IMR-90 (cell line): ENCODE measurements at regions not wholly inside any gene's neighbourhood (a gene's known extent, or its start where the extent isn't known, plus 50 kb on each side); places are given as distances from the start of the nearest gene placed in this dataset.

Experiments
- ATAC-seq: fragments of 200-7000 bp; cut with Tn5 transposase; 2 replicates; pipeline ENCODE4 v1.9.1; 2020; ENCODE audit warnings: low read depth, mild to moderate bottlenecking, moderate library complexity
- BruUV-seq: library from RNA; stranded (reverse); fragments of 400-500 nt; replicated peaks from 2 replicates; lab custom pipeline; 2021; lab: Mats Ljungman, UMichigan
- CTCF ChIA-PET: fragments of 300-600 bp; formaldehyde crosslinking; extraction: SDS; loops from one replicate; lab custom pipeline; 2021; ENCODE audit warnings: antibody characterized with exemption; lab: Yijun Ruan, JAX
- POLR2A ChIA-PET: fragments of 300-600 bp; sonication (Branson Sonifier 250); formaldehyde crosslinking; loops from one replicate; lab custom pipeline; 2022; ENCODE audit warnings: antibody characterized with exemption; ENCODE audit not compliant: unreplicated experiment; lab: Charles Lee
- DNase-seq: peaks from one replicate; pipeline ENCODE4 v3.0.0; 2013
- H2AFZ ChIP-seq: replicated peaks from 2 replicates; pipeline ENCODE3; 2013; ENCODE audit warnings: low read length, mild to moderate bottlenecking; ENCODE audit not compliant: poor library complexity
- H2AK5ac ChIP-seq: 2 replicates; pipeline ENCODE4 v1.6.1; 2013; ENCODE audit warnings: low read depth, low read length, inconsistent platforms
- H2AK9ac ChIP-seq: replicated peaks from 2 replicates; pipeline ENCODE3; 2013; ENCODE audit warnings: mild to moderate bottlenecking, low read depth, low read length, moderate library complexity; ENCODE audit not compliant: poor library complexity
- H2BK120ac ChIP-seq: 2 replicates; pipeline ENCODE4 v1.6.1; 2013; ENCODE audit warnings: low read depth, low read length, inconsistent platforms
- H2BK15ac ChIP-seq: 3 replicates; pipeline ENCODE4 v1.6.1; 2013; ENCODE audit warnings: low read depth, low read length, inconsistent platforms
- H2BK20ac ChIP-seq: 2 replicates; pipeline ENCODE4 v1.6.1; 2013; ENCODE audit warnings: low read depth, mild to moderate bottlenecking, inconsistent platforms, low read length, moderate library complexity
- H2BK5ac ChIP-seq: 2 replicates; pipeline ENCODE4 v1.6.1; 2013; ENCODE audit warnings: mild to moderate bottlenecking, low read depth, low read length, inconsistent platforms; ENCODE audit not compliant: poor library complexity, severe bottlenecking
- H3K14ac ChIP-seq: replicated peaks from 2 replicates; pipeline ENCODE4 v1.6.1; 2013; ENCODE audit warnings: low read depth, low read length, inconsistent platforms
- H3K18ac ChIP-seq: 2 replicates; pipeline ENCODE4 v1.6.1; 2013; ENCODE audit warnings: low read depth, low read length, control low read depth
- H3K23ac ChIP-seq: 2 replicates; pipeline ENCODE4 v1.6.1; 2013; ENCODE audit warnings: low read depth, low read length, inconsistent platforms
- H3K27ac ChIP-seq: 2 replicates; pipeline ENCODE4 v1.5.1; 2013; ENCODE audit warnings: mild to moderate bottlenecking, control low read depth, low read length; ENCODE audit not compliant: insufficient read depth
- H3K27me3 ChIP-seq: 2 replicates; pipeline ENCODE4 v1.6.1; 2013; ENCODE audit warnings: low read length; ENCODE audit not compliant: control insufficient read depth, insufficient read depth
- H3K36me3 ChIP-seq: 2 replicates; pipeline ENCODE4 v1.6.1; 2013; ENCODE audit warnings: low read length, mixed read lengths; ENCODE audit not compliant: control insufficient read depth, insufficient read depth
- H3K4ac ChIP-seq: 2 replicates; pipeline ENCODE4 v1.6.1; 2013; ENCODE audit warnings: low read depth, low read length, inconsistent platforms
- H3K4me1 ChIP-seq: 2 replicates; pipeline ENCODE4 v1.6.1; 2013; ENCODE audit warnings: low read length, mixed read lengths; ENCODE audit not compliant: control insufficient read depth, insufficient read depth
- H3K4me2 ChIP-seq: 2 replicates; pipeline ENCODE4 v1.6.1; 2013; ENCODE audit warnings: low read depth, mild to moderate bottlenecking, control low read depth, low read length, moderate library complexity
- H3K4me3 ChIP-seq: 2 replicates; pipeline ENCODE4 v1.5.1; 2013; ENCODE audit warnings: low read depth, mild to moderate bottlenecking, control low read depth, low read length, moderate library complexity; ENCODE audit not compliant: insufficient read depth
- H3K56ac ChIP-seq: 2 replicates; pipeline ENCODE4 v1.6.1; 2013; ENCODE audit warnings: low read length, inconsistent platforms; ENCODE audit not compliant: insufficient read depth; ENCODE audit errors: extremely low read depth
- H3K79me1 ChIP-seq, 2 experiments: 2 replicates each; pipeline ENCODE4 v1.6.1; 2013; ENCODE audit warnings: low read length in 2 of 2, inconsistent platforms in 1 of 2, low read depth in 1 of 2
- H3K9ac ChIP-seq: 2 replicates; pipeline ENCODE4 v1.6.1; 2013; ENCODE audit warnings: low read depth, low read length, control low read depth
- H3K9me1 ChIP-seq: 2 replicates; pipeline ENCODE4 v1.6.1; 2013; ENCODE audit warnings: low read length, inconsistent platforms; ENCODE audit not compliant: insufficient read depth
- H3K9me3 ChIP-seq: 2 replicates; pipeline ENCODE4 v1.6.1; 2013; ENCODE audit warnings: low read length; ENCODE audit not compliant: control insufficient read depth, insufficient read depth
- H4K20me1 ChIP-seq: 2 replicates; pipeline ENCODE4 v1.6.1; 2013; ENCODE audit warnings: low read length, inconsistent platforms; ENCODE audit not compliant: insufficient read depth
- H4K5ac ChIP-seq: 2 replicates; pipeline ENCODE4 v1.6.1; 2013; ENCODE audit warnings: mild to moderate bottlenecking, low read depth, low read length, control low read depth
- H4K8ac ChIP-seq, 2 experiments: 2 replicates each; pipeline ENCODE4 v1.6.1; 2013; ENCODE audit warnings: low read depth in 2 of 2, low read length in 2 of 2, control low read depth in 1 of 2, inconsistent platforms in 1 of 2
- H4K91ac ChIP-seq: 2 replicates; pipeline ENCODE4 v1.6.1; 2013; ENCODE audit warnings: low read depth, low read length, inconsistent platforms; ENCODE audit not compliant: insufficient read depth
- BHLHE40 ChIP-seq: fragments of 150-350 bp; IDR thresholded peaks from 2 replicates; pipeline ENCODE4 v1.6.1; 2016; ENCODE audit warnings: mild to moderate bottlenecking, low read depth, low read length
- CEBPB ChIP-seq: IDR thresholded peaks from 2 replicates; pipeline ENCODE4 v1.6.1; 2012; ENCODE audit warnings: low read depth, low read length, improper control_type of control experiment
- CHD1 ChIP-seq: IDR thresholded peaks from 2 replicates; pipeline ENCODE4 v1.6.1; 2012; ENCODE audit warnings: low read depth, low read length, improper control_type of control experiment
- CTCF ChIP-seq: conservative IDR thresholded peaks from 2 replicates; pipeline ENCODE4 v1.5.1; 2012; ENCODE audit warnings: mild to moderate bottlenecking, low read depth, low read length, improper control_type of control experiment
- ELK1 ChIP-seq: fragments of 150-350 bp; IDR thresholded peaks from 2 replicates; pipeline ENCODE4 v1.6.1; 2016; ENCODE audit warnings: low read depth, mild to moderate bottlenecking, low read length, moderate library complexity, borderline replicate concordance
- FOS ChIP-seq: fragments of 150-350 bp; IDR thresholded peaks from 2 replicates; pipeline ENCODE4 v1.6.1; 2016; ENCODE audit warnings: low read depth, low read length
- MAFK ChIP-seq: IDR thresholded peaks from 2 replicates; pipeline ENCODE4 v1.6.1; 2012; ENCODE audit warnings: low read depth, low read length, improper control_type of control experiment
- MAZ ChIP-seq: IDR thresholded peaks from 2 replicates; pipeline ENCODE4 v1.6.1; 2012; ENCODE audit warnings: low read depth, mild to moderate bottlenecking, low read length, improper control_type of control experiment, moderate library complexity, borderline replicate concordance
- MXI1 ChIP-seq: IDR thresholded peaks from 2 replicates; pipeline ENCODE4 v1.6.1; 2012; ENCODE audit warnings: low read depth, mild to moderate bottlenecking, low read length, moderate library complexity, borderline replicate concordance
- NFE2L2 ChIP-seq: fragments of 150-350 bp; IDR thresholded peaks from 2 replicates; pipeline ENCODE4 v1.6.1; 2016; ENCODE audit warnings: low read depth, mild to moderate bottlenecking, low read length
- POLR2A ChIP-seq: IDR thresholded peaks from 2 replicates; pipeline ENCODE4 v1.6.1; 2012; ENCODE audit warnings: mild to moderate bottlenecking, low read depth, low read length
- RAD21 ChIP-seq: IDR thresholded peaks from 2 replicates; pipeline ENCODE4 v1.6.1; 2012; ENCODE audit warnings: low read length, improper control_type of control experiment
- RCOR1 ChIP-seq: IDR thresholded peaks from 2 replicates; pipeline ENCODE4 v1.6.1; 2012; ENCODE audit warnings: mild to moderate bottlenecking, low read length, improper control_type of control experiment; ENCODE audit not compliant: insufficient replicate concordance
- RFX5 ChIP-seq: IDR thresholded peaks from 2 replicates; pipeline ENCODE4 v1.8.0; 2012; ENCODE audit warnings: low read depth, mild to moderate bottlenecking, low read length, moderate library complexity
- SMC3 ChIP-seq: fragments of 150-350 bp; IDR thresholded peaks from 2 replicates; pipeline ENCODE4 v1.6.1; 2016; ENCODE audit warnings: low read depth, mild to moderate bottlenecking, antibody characterized with exemption, low read length, moderate library complexity
- USF2 ChIP-seq: fragments of 150-350 bp; IDR thresholded peaks from 2 replicates; pipeline ENCODE4 v1.6.1; 2017; ENCODE audit warnings: mild to moderate bottlenecking, antibody characterized with exemption, low read length, low read depth
- WGBS, 2 experiments: methylation state at CpG; one replicate each; pipeline versions ENCODE4 v1.1.5 to v1.1.7; 2013; ENCODE audit warnings: missing lambda C conversion rate in 2 of 2; ENCODE audit not compliant: insufficient read length in 1 of 2; ENCODE audit errors: extremely low coverage in 2 of 2; 5-methylcytosine and 5-hydroxymethylcytosine counted together
- dilution Hi-C: fragments of 300-500 bp; cut with HindIII; formaldehyde crosslinking; loops from one replicate; pipeline ENCODE4 v1.14.3; 2018; ENCODE audit warnings: low sequenced_read_pairs; ENCODE audit not compliant: unreplicated experiment
- in situ Hi-C: fragments of 300-500 bp; cut with MboI; formaldehyde crosslinking; loops from 3 replicates; pipeline ENCODE4 v1.14.3; 2019; ENCODE audit warnings: low sequenced_read_pairs, inconsistent platforms, mixed read lengths
- intact Hi-C: fragments of 100-400 bp; cut with micrococcal nuclease; formaldehyde crosslinking; loops from 2 replicates; pipeline ENCODE4 v1.10.0; 2022

GRCh38 chr4:4961936-4962335, 57.3 kb downstream of the CYTL1 start:
- H3K36me3 ChIP-seq: no peaks in the 10 kb centered on the region
- H3K56ac ChIP-seq: no peak overlapping the region
- H2AK9ac ChIP-seq: no peak overlapping the region
- no peaks in the 10 kb centered on the region for H3K9me1 ChIP-seq
- CTCF ChIA-PET: no interaction called here
- H3K9me3 ChIP-seq: peaks cover 9% of the 10 kb centered on the region
- no peaks in the 10 kb centered on the region for H3K4me1 ChIP-seq
- no peak overlapping the region for H3K9ac ChIP-seq
- no peaks in the 10 kb centered on the region for H4K20me1 ChIP-seq
- in situ Hi-C loops (no loop called here), dilution Hi-C loops (no loop called here), intact Hi-C loops (no loop called here)
- no peak overlapping the region for H3K18ac ChIP-seq
- H2BK20ac ChIP-seq: no peak overlapping the region
- no peak overlapping the region for H2BK120ac ChIP-seq
- TF ChIP-seq MXI1 (no peak), NFE2L2 (no peak), BHLHE40 (no peak), CHD1 (no peak), FOS (no peak), ELK1 (no peak), CTCF (no peak), SMC3 (no peak), RFX5 (no peak), USF2 (no peak), CEBPB (no peak), RCOR1 (no peak), MAZ (no peak), RAD21 (no peak), POLR2A (no peak), MAFK (no peak)
- H4K91ac ChIP-seq: no peak overlapping the region
- H2BK5ac ChIP-seq: no peak overlapping the region
- WGBS, 2 experiments: no CpG with 5 or more reads among the region's 1 CpG
- no peak overlapping the region for H2AFZ ChIP-seq
- H3K4me3 ChIP-seq: no peak overlapping the region
- no TSS peak for BruUV-seq
- no peak overlapping the region for H2BK15ac ChIP-seq
- no peak for DNase-seq
- H3K27me3 ChIP-seq: no peaks in the 10 kb centered on the region; the same call in 1 of the 2 replicates
- H4K8ac ChIP-seq: no peak overlapping the region
- H4K5ac ChIP-seq: no peak overlapping the region
- ATAC-seq: no peak
- H3K27ac ChIP-seq: no peak overlapping the region
- H3K4ac ChIP-seq: no peak overlapping the region
- no peak overlapping the region for H2AK5ac ChIP-seq
- H3K23ac ChIP-seq: no peak overlapping the region
- H3K14ac ChIP-seq: no peak overlapping the region
- POLR2A ChIA-PET: no interaction called here
- H3K4me2 ChIP-seq: no peak overlapping the region
- H3K79me1 ChIP-seq: no peaks in the 10 kb centered on the region
